ENCODE measurements at regions not wholly inside any gene's neighbourhood (a gene's known extent, or its start where the extent isn't known, plus 50 kb on each side); places are given as distances from the start of the nearest gene placed in this dataset.

GRCh38 chr22:27152033-27152432 lies 494.6 kb downstream of the MIAT start:
- intact Hi-C loops (cut with DNase I) = no loop called here
- DNase-seq = no peak
- no peak for ATAC-seq (ENCODE audit: poor library complexity)

GRCh38 chr22:27152883-27153282 lies 495.5 kb downstream of the MIAT start:
- no peak for ATAC-seq (ENCODE audit: poor library complexity)
- intact Hi-C loops (cut with DNase I) = no loop called here
- no peak for DNase-seq

GRCh38 chr22:27153386-27153785 lies 496.0 kb downstream of the MIAT start:
- ATAC-seq (ENCODE audit: poor library complexity) (no peak), DNase-seq (no peak)
- intact Hi-C loops (cut with DNase I) = no loop called here

- intact Hi-C loops (cut with DNase I) = no loop called here
- no peak for ATAC-seq (ENCODE audit: poor library complexity)
- DNase-seq = no peak
These were observed 497.3 kb downstream of the MIAT start for GRCh38 chr22:27154717-27155116.

- intact Hi-C loops (cut with DNase I) = no loop called here
- no peak for ATAC-seq (ENCODE audit: poor library complexity)
- no peak for DNase-seq
These were observed 499.6 kb downstream of the MIAT start for GRCh38 chr22:27156821-27157489.

GRCh38 chr22:27157666-27158370 lies 500.4 kb downstream of the MIAT start:
- no peak for ATAC-seq (ENCODE audit: poor library complexity)
- DNase-seq = no peak
- intact Hi-C loops (cut with DNase I) = no loop called here

GRCh38 chr22:27159016-27159415 lies 501.6 kb downstream of the MIAT start:
- no peak for ATAC-seq (ENCODE audit: poor library complexity)
- no peak for DNase-seq
- intact Hi-C loops (cut with DNase I) = no loop called here

- intact Hi-C loops (cut with DNase I) = no loop called here
- DNase-seq (no peak), ATAC-seq (ENCODE audit: poor library complexity) (no peak)
These were observed 502.4 kb downstream of the MIAT start for GRCh38 chr22:27159716-27160295.

GRCh38 chr22:27163162-27164137 lies 506.1 kb downstream of the MIAT start:
- DNase-seq (no peak), ATAC-seq (ENCODE audit: poor library complexity) (no peak)
- intact Hi-C loops (cut with DNase I) = no loop called here

GRCh38 chr22:27164781-27165503 lies 507.6 kb downstream of the MIAT start:
- intact Hi-C loops (cut with DNase I) = no loop called here
- ATAC-seq (ENCODE audit: poor library complexity) (no peak), DNase-seq (no peak)

- DNase-seq (no peak), ATAC-seq (ENCODE audit: poor library complexity) (no peak)
- intact Hi-C loops (cut with DNase I) = no loop called here
These were observed 511.3 kb downstream of the MIAT start for GRCh38 chr22:27168681-27169080.

- DNase-seq (no peak), ATAC-seq (ENCODE audit: poor library complexity) (no peak)
- intact Hi-C loops (cut with DNase I) = no loop called here
These were observed 513.1 kb downstream of the MIAT start for GRCh38 chr22:27170491-27170890.

- DNase-seq = no peak
- ATAC-seq (ENCODE audit: poor library complexity) = no peak
- intact Hi-C loops (cut with DNase I) = no loop called here
These were observed 513.8 kb downstream of the MIAT start for GRCh38 chr22:27171212-27171611.

- ATAC-seq (ENCODE audit: poor library complexity) = no peak
- intact Hi-C loops (cut with DNase I) = no loop called here
- no peak for DNase-seq
These were observed 516.1 kb downstream of the MIAT start for GRCh38 chr22:27173530-27173929.

- intact Hi-C loops (cut with DNase I) = no loop called here
- no peak for ATAC-seq (ENCODE audit: poor library complexity)
- no peak for DNase-seq
These were observed 517.8 kb downstream of the MIAT start for GRCh38 chr22:27175021-27175838.

GRCh38 chr22:27175974-27176373 lies 518.6 kb downstream of the MIAT start:
- DNase-seq (no peak), ATAC-seq (ENCODE audit: poor library complexity) (no peak)
- intact Hi-C loops (cut with DNase I) = no loop called here

- no peak for ATAC-seq (ENCODE audit: poor library complexity)
- intact Hi-C loops (cut with DNase I) = no loop called here
- DNase-seq = no peak
These were observed 521.8 kb downstream of the MIAT start for GRCh38 chr22:27179161-27179560.

- intact Hi-C loops (cut with DNase I) = no loop called here
- DNase-seq = no peak
- no peak for ATAC-seq (ENCODE audit: poor library complexity)
These were observed 524.1 kb downstream of the MIAT start for GRCh38 chr22:27181537-27181936.

Measured in Right ventricle myocardium superior (tissue), 1 donor.